ENCODE measurements at regions not wholly inside any gene's neighbourhood (a gene's known extent, or its start where the extent isn't known, plus 50 kb on each side); places are given as distances from the start of the nearest gene placed in this dataset.

DNA sequence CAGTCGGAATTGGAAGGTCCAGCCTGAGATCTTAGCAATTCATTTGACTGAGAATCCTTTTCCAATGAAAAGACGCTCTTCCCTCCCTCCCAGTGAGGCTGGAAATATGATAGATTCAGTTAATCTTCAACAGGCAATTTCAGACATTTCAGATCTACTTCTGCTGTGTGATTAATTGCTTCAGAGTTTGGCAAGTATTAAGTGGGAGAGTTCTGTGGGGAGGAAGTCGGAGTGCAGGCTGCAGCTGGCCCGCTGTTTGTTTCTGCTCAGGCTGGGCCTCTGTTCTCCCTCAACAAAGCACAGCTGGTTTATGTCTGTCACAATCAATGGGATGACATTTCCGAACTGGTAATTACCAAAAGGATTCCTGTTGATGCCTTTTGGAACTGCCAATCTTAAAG, 178.2 kb downstream of the NDFIP2 start:
- TF ChIP-seq, protein P1, sequence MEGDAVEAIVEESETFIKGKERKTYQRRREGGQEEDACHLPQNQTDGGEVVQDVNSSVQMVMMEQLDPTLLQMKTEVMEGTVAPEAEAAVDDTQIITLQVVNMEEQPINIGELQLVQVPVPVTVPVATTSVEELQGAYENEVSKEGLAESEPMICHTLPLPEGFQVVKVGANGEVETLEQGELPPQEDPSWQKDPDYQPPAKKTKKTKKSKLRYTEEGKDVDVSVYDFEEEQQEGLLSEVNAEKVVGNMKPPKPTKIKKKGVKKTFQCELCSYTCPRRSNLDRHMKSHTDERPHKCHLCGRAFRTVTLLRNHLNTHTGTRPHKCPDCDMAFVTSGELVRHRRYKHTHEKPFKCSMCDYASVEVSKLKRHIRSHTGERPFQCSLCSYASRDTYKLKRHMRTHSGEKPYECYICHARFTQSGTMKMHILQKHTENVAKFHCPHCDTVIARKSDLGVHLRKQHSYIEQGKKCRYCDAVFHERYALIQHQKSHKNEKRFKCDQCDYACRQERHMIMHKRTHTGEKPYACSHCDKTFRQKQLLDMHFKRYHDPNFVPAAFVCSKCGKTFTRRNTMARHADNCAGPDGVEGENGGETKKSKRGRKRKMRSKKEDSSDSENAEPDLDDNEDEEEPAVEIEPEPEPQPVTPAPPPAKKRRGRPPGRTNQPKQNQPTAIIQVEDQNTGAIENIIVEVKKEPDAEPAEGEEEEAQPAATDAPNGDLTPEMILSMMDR (IDR thresholded peaks at IDR 0.05; ENCODE audit: low read depth, low read length, poor library complexity, severe bottlenecking): no peak
- no peak for TF ChIP-seq EZH2phosphoT487 (IDR thresholded peaks at IDR 0.05; ENCODE audit: borderline replicate concordance, low read length)

Data from DOHH2 (cell line).